Kidney epithelial cell (primary cell): ENCODE measurements at regions not wholly inside any gene's neighbourhood (a gene's known extent, or its start where the extent isn't known, plus 50 kb on each side); places are given as distances from the start of the nearest gene placed in this dataset.
"Not testable (repeated sequence)": the region's sequence is repeated elsewhere in the genome, so short reads cannot be mapped to it uniquely, and the experiment has no call there.

Experiments used
- DNase-seq: peaks from one replicate; pipeline ENCODE4 v3.0.0-alpha.2; 2010; ENCODE audit warnings: low read depth
- H3K27me3 ChIP-seq: 2 replicates; pipeline ENCODE4 v1.6.0; 2011; ENCODE audit warnings: low read length; ENCODE audit not compliant: control insufficient read depth, insufficient read depth
- H3K36me3 ChIP-seq: 2 replicates; pipeline ENCODE4 v1.5.1; 2011; ENCODE audit warnings: low read length; ENCODE audit not compliant: control insufficient read depth, insufficient read depth
- H3K4me3 ChIP-seq: 2 replicates; pipeline ENCODE4 v1.5.1; 2011; ENCODE audit warnings: low read depth, mild to moderate bottlenecking, control low read depth, low read length
- CTCF ChIP-seq: IDR thresholded peaks from 2 replicates; pipeline ENCODE4 v1.5.1; 2011; ENCODE audit warnings: mild to moderate bottlenecking, moderate library complexity, low read length, control low read depth, inconsistent platforms; ENCODE audit not compliant: insufficient read depth, poor library complexity, severe bottlenecking

- H3K36me3 ChIP-seq, H3K4me3 ChIP-seq, DNase-seq, H3K27me3 ChIP-seq: not testable (repeated sequence)
These were observed 56.2 kb upstream of the CCZ1B start for GRCh38 chr7:6882321-6882721.

GRCh38 chr7:6883756-6884155 lies 57.7 kb upstream of the CCZ1B start:
- H3K27me3 ChIP-seq, DNase-seq, H3K36me3 ChIP-seq, H3K4me3 ChIP-seq: not testable (repeated sequence)

GRCh38 chr7:6886198-6886597 lies 60.1 kb upstream of the CCZ1B start:
- no peak for DNase-seq
- no peaks in the 10 kb centered on the region for H3K27me3 ChIP-seq
- no peak overlapping the region for H3K4me3 ChIP-seq
- no peaks in the 10 kb centered on the region for H3K36me3 ChIP-seq
- no peak for TF ChIP-seq CTCF

GRCh38 chr7:6888267-6889045 lies 62.4 kb upstream of the CCZ1B start:
- not testable (repeated sequence) for H3K27me3 ChIP-seq, H3K4me3 ChIP-seq, H3K36me3 ChIP-seq, DNase-seq

- no peaks in the 10 kb centered on the region for H3K27me3 ChIP-seq
- H3K36me3 ChIP-seq: no peaks in the 10 kb centered on the region
- TF ChIP-seq CTCF: no peak
- DNase-seq: no peak
- H3K4me3 ChIP-seq: no peak overlapping the region
These were observed 63.3 kb upstream of the CCZ1B start for GRCh38 chr7:6889252-6889812.

GRCh38 chr7:6902097-6902518 lies 76.0 kb upstream of the CCZ1B start:
- DNase-seq, H3K27me3 ChIP-seq, H3K4me3 ChIP-seq, H3K36me3 ChIP-seq: not testable (repeated sequence)

- H3K27me3 ChIP-seq, DNase-seq, H3K36me3 ChIP-seq, H3K4me3 ChIP-seq: not testable (repeated sequence)
These were observed 77.2 kb upstream of the CCZ1B start for GRCh38 chr7:6903289-6903688.

- not testable (repeated sequence) for DNase-seq, H3K4me3 ChIP-seq, H3K36me3 ChIP-seq, H3K27me3 ChIP-seq
These were observed 77.7 kb upstream of the CCZ1B start for GRCh38 chr7:6903792-6904191.

GRCh38 chr7:6917258-6917657 lies 91.2 kb upstream of the CCZ1B start:
- Histone ChIP-seq H3K36me3 (no peaks in the 10 kb centered on the region), H3K27me3 (no peaks in the 10 kb centered on the region), H3K4me3 (no peak overlapping the region)
- no peak for TF ChIP-seq CTCF
- no peak for DNase-seq

GRCh38 chr7:6919169-6919568 lies 93.1 kb upstream of the CCZ1B start:
- DNase-seq, H3K27me3 ChIP-seq, H3K4me3 ChIP-seq, H3K36me3 ChIP-seq: not testable (repeated sequence)

- H3K27me3 ChIP-seq, H3K4me3 ChIP-seq, H3K36me3 ChIP-seq, DNase-seq: not testable (repeated sequence)
These were observed 98.4 kb upstream of the CCZ1B start for GRCh38 chr7:6924523-6924922.
